Left renal pelvis (tissue), 4 donors: ENCODE measurements at regions not wholly inside any gene's neighbourhood (a gene's known extent, or its start where the extent isn't known, plus 50 kb on each side); places are given as distances from the start of the nearest gene placed in this dataset.

Experiments used
- DNase-seq, 4 donors: peaks; one replicate each; pipeline ENCODE4 v3.0.0-alpha.2; 2013; ENCODE audit warnings: low read depth in 4 of 4, low spot score in 3 of 4

DNA sequence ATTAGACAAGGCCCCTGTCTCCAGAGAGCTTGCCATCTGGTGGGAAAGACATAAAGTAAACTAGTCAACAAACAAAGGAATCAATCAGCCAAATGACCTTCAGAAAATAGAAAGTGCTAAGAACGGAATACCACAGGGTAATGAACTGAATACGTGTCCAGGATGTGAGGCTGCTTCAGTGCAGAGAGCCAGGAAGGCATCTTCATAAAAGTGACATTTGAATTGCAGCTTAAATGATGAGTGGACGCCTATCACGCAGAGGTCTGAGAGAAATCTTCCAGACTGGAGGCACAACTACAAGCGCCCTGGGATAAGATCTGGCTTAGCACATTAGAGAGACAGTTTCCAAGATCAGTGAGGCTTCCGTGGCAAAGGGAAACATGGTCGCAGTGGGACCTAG lies 574.1 kb upstream of the CDH8 start:
- DNase-seq: no peak

DNA sequence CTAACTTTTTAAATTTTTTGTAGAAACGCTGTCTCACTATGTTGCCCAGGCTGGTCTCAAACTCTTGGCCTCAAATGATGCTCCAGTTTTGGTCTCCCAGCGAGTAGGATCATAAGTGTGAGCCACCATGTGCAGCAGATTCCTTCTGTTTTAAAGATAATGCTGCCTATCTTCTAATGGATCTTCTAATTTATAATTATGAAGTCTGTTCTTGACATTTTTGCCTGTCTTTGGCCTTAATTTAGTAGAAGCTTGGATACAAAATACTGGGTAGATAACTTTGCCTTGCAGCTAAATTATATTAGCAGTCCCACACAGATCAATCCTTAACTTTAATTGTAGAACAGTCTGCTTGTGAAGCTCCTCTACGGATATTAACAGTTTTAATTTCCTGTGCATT lies 566.6 kb upstream of the CDH8 start:
- DNase-seq: no peak

DNA sequence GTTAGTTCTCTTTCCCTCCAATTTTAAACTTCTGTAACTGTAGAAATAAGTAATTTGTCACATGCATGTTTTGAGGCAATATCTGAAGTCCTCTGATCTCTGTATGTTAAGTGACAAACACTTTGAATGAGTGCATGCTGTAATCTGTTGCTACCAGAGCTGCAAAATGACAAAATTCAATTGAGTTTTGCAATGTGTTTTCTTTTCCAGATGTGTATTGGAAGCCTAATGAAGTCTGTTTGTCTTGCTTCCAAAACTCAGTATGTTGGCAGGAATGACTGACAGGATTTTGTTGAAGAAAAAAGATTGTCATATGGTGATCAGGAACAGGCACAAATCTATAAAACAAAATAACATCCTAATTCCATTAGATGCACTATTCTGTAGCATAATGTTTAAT lies 561.6 kb upstream of the CDH8 start:
- no peak for DNase-seq

DNA sequence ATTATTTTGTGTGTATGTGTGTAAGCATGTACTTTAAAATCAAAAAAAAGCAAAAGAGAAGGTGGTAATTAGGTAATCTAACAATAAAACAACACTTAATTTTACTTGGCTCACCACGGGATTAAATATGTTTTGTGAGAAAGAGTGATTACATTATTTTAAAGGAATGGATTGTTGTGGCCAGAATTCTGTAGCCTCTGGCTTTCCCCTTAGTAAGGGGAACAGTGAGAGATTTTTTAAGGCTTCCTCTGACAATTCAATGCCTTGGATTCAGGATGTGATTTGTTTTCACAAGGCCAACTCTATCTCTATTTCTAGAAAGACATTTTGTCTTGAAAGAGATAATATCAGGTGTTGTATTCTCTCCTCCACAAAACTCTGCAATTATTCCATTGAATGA lies 560.3 kb upstream of the CDH8 start:
- DNase-seq: no peak

DNA sequence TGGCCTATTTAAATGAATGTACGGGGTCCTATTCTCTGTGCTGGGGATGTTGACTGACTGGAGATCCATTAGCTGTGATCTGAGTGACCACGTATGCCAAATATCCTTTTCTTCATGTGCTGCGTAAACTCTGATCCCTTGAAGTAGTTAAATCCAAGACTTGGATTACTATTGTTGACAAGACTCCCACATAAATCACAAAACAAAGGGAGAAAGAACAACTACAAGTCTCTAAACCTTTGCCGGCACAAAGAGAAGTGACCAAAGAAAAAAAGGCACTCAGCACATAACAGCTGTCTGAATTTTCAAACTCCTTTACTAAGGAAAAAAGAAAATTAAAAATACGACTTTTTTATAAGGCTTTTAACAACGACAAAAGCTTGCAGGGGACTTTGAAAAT lies 559.9 kb upstream of the CDH8 start:
- no peak for DNase-seq

DNA sequence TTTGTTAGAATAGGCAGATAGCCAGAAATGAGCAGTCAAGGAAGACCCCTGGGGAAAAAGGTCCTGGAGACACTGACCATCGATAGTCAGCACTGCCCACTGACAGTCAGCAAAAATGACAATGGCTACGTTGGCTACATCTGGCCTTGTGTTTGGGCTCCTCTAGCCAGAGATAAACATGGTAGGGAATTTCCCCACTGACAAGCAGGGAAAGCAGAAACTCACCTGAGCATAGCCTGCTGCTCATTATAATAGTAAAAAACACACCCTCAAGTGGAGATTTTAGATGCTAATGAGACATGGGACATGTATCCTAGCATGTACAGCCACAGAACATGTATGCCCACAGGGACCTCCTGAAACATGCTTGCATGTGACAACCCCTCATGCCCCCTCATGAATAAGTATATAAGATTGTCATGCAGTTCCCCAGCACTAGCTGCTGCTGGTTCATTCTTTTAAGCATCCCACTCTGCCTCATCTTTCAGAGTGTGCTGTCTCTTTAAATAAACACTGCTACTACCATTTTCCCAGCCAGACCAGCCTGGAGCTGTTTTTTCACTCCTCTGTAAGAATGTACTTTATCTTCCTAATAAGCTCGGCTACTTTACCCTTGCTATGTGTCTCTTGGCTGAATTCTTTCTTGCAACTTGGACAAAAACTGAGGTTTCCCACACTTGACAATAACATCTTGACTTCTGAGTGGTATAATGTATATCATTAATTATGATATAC lies 550.1 kb upstream of the CDH8 start:
- no peak for DNase-seq

DNA sequence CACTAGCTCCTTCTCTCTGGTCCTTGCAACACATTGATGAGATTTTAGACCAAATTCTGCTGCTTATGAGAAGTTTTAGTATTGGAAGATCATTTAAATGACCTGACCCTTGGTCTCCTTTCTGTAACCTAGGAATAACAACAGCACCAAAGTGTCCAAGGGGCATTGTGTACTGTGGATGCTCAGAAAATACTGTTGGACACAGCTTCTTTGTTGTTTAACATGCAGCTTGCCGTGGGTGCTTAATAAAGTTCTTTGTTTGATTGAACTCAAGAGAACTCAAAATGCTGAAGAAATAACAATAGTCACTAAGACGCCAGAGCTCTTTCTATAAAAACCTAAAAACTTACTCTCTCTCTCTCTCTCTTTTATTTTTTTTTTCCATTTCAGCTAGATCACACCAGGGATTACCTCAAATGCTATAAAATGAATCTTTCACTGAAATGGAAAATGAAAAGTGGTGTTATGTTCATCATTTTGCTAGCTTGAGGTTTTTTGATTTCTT lies 548.9 kb upstream of the CDH8 start:
- DNase-seq: no peak

DNA sequence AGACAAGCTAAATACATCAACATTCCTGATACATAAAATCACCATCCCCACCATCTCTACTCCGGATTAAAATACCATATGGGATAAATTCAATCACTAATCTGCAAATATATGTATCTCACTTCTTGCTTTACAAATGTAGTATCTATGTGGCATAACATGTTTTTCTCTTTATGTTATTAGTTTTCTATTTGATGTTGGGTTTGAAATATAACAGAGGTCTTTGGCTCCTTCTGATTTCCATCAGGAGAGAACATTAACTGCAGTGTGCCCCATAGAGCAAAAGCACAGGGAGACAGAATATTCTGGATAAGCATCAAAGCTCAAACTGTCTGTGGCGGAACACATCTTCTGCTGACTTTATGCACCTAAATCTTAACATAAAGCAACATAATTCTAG lies 547.2 kb upstream of the CDH8 start:
- no peak for DNase-seq

DNA sequence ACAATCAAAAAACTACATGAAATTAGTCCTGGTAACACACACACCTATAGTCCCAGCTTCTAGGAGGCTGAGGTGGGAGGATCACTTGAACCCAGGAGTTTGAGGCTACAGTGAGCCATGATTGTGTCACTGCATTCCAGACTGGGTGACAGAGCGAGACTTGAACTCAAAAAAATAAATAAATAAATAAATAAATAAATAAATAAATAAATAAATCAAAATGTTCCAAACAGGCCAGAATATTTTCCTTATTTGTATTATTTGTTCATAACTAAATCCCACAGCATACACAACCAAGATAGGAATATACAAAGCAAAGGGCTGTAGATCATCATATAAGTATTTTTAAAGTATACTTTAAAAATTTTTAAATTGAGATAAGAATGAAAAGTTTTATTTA lies 537.2 kb upstream of the CDH8 start:
- no peak for DNase-seq

DNA sequence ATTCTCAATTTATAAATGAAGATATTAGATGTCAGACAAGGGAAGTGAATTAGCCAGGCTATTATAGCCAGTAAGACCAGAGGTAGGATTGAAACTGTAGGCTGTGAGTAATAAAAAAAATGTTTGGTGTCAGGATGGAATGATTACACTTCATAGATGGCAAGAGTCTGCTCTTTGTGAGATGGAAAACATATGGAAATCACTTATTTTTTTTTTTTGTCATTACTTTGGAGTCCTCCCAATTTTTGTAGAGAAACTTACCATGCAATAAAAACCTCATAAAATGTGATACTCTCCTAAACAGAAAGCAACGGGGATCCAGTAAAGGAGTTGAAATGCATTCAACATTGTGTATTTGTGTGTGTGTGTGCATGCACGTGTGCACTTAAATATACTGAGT lies 532.7 kb upstream of the CDH8 start:
- DNase-seq: no peak

DNA sequence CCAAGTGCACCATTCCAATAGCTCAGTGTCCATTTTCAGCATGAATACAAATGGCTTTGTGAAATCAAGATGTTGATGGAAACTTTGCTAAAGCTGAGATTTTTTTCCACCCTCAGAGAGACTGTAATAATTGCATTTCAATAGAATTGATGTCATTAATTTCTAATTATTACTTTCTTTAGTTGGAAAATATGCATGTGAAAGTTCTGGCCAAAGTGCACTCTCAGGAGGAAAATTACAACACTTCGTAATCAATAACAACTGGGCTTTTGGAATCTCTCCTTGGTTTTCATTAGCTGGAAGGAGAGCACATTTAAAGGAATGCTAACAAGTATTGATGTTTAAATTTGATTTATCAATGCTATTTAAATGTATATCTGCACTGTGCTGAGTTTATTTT lies 529.5 kb upstream of the CDH8 start:
- no peak for DNase-seq

DNA sequence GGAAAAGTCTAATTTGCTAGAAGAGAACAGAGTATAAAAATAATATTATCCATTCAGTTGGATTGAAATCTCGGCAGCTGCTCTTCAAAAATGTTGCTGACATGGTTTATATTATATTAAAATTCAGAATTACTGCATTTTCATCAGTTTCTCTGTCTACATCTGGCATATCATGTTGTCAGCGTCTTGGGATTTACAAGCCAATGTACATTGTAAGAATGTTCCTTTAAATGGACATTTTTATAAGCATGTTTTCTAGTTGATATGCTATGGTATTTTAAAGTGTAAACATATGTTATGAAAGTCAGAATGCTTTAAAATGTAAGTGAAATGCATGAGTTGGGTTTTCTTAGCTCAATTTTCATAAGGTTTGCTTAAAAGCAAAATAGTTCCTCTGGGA lies 528.1 kb upstream of the CDH8 start:
- DNase-seq: no peak

DNA sequence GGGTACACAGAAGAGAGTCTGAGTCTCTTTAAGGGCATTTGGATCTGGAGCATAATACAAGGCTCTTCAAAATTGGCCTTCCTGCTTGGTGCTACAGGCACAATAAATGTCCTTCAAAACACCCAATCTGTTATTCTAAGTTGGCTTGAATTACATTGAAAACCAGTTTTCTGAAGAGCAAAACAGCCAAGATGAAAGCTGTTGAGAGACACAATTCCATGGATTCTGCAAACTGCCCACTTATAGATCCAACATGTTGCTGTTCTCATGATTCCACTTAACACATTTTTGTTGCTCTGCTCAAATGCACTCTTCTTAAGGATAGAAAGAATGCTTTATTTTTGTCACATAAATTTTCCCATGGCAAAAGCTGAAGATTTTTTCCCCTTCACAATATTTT lies 525.9 kb upstream of the CDH8 start:
- no peak for DNase-seq

DNA sequence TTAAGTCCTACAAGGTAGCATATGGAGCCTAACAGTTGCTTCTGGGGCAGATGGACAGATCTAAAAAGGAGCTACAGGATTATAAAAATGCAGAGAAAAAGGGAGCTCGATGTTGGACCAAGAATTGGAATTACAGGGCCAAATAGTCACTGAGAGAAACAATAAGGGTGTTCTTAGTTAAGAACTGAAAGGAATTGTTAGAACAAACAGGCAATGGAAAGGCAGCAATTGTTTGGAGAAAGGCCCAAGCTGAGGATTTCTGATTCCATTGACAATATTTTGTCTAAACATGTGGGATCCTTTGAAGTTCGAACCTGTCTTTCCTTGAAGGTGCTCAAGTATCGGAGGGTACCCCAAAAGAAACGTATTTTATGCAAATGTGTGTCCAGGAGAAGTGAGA lies 513.6 kb upstream of the CDH8 start:
- DNase-seq: no peak

DNA sequence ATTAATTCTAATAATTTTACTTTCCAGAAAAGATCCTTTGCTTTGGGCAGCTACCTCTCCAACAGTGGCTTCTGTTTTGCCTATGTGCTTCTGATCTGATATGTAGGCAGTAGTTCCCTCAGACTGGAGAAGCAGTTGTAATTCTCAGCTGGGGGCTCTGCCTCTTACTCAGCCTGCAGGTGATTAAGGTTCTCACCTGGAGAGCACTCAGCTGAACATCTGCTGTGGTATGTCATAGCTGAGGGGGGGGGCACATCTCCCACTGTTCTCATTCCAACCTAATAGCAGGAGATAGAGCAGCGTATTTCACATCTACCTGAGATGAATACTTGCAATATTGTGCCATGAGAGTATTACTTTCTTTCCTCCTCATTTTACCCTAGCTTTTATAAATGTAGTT lies 511.9 kb upstream of the CDH8 start:
- no peak for DNase-seq

DNA sequence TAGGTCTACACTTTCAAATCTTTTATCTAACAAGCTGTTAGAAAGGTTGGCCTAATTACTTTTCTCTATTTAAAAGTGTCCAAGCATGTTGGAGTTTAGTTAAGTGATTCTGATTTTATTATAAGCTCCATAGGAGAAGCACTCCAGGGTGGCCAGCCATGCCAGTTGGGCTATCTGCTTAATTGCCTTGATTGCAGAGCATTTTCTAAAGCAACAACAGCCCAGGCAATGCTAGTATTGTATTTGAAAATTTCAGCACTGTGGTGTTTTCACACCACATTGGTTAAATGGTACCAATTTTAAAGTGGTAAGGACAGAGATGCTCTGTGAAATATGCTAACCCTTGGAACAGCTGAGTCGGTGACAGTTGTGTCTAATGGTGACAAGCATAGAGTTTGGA lies 510.5 kb upstream of the CDH8 start:
- no peak for DNase-seq

DNA sequence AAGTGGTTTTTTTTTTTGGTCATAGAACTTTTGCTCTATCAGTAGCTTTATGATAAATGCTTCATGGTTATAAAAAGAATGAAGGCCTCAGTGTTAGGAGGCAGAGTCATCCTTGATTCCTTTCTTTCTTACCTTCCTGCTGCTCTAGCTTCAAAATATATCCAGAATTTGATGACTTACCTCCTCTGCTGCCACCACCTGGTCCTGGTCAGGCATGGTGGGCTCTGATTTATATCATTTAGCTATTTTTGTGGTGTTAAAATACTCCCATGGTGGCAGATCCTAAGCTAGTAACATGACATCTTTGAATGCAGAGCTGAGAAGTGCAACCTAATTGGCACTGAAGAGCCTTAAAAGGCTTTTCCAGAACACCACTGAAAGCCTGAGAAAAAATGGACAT lies 508.8 kb upstream of the CDH8 start:
- no peak for DNase-seq

DNA sequence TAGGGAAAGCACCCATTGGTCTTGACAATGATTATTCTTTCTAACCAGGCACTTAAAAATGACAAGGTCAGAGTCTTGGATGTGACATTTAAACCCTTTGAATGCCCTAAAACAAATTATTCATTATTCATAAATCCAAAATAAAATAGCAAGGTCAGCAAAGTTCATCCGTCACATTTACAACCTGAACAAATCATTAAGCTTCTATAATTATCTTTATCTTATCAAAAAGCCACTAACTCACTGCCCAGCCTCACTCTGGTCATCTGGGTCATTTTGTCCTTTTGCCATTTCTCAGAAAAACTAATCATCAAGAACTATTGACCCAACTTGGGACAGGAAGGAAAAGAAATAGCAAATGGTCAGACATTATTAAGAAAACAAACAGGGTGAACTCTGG lies 507.3 kb upstream of the CDH8 start:
- no peak for DNase-seq

DNA sequence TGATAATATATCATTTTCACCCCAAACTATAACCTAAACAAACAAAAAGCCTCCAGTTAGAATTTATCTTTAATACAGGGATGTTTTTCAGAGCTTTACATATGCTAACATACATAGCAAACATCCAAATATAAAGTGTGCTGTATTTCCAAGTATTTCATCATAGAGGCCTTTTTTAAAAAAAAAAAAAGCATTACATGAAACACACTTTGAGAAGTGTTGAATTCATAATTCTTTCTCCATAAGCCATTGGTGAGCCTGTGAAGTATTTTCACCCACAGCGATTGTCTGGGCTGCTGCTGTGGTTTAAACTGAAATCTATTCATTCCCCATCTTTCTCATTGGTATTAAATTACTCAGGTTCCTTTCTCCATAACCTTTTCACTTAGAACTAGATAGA lies 503.4 kb upstream of the CDH8 start:
- no peak for DNase-seq

DNA sequence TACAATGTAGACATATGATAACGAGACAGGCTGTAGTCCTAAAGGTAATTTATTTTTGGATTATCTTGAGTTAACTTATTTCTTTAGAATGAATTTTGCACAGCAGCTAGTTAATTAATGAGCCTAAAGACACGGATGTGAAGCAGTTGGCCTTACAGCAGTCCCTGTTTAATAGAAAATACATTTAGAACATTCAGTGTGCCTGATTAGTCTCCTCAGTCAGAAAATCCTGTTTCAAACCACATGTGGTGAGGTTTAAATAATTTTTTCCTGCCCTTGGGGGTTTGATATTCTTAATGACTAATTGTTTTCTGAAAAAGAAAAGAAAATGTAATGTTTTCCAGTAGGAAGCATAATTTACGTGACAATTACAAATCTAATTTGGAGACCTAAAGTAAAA lies 494.2 kb upstream of the CDH8 start:
- DNase-seq: no peak

DNA sequence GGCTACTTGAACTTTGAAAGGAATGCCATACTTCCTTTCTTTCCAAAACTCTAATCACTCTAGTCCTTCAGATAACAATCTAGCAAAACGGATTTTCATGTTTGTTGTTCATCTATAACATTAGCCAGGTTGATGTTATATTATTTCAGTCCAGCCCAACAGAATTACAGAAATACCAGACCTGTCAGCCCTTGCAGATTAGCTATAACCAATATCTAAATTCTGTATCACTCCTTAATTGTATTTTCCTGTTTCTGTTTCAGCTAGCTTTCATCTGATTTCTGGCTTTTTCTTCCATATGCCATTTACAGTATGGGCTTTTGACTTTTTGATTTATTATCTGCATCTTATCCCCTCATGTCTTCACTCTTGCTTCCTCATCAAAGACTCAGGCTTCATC lies 479.8 kb upstream of the CDH8 start:
- no peak for DNase-seq

DNA sequence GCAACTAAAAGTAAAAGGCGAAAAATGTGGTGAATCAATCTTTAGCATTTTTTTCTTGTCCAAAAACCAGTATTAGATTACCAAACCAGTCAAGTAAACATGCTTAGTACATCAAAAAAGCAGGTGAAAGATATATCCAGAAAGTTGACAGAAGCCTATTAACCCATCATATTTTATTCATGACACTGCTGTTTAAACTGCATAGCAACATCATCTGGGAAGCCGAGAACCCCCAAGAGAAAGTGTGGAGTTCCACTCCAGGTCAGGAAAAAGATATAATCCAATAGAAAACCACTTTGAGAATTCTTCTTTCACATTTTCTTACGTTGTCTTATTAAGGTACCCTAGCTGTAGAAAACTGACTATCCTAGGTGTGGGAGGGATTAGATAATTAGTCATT lies 466.8 kb upstream of the CDH8 start:
- no peak for DNase-seq

DNA sequence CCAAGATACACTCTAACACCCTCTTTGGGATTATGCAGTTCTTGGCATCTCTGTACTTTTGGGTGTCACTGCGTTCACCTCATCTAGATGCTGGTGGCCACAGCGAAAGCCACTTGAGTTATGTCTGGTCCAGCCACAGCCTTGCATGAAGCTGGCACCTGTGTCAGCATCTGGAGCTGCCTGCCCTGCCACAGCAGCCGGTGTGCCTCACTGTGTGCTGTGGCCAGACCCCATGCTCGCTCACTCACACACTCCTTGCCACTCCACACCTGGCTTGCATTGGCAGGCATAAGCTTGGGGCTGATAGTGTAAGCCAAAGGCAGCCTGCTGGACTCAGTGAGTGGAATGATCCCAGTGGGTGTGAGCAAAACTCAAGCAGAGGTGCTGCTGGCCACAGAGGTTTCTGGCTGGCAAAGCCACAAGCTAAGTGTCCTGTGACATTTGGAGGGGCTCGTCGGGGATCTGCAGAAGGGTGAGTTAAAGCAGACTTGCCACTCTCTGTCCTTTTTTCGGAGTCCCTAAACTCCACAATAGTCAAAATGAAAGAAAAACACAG lies 442.7 kb upstream of the CDH8 start:
- no peak for DNase-seq
